ENCODE measurements at regions not wholly inside any gene's neighbourhood (a gene's known extent, or its start where the extent isn't known, plus 50 kb on each side); places are given as distances from the start of the nearest gene placed in this dataset.

- TF ChIP-seq CTCF (IDR thresholded peaks at IDR 0.05; ENCODE audit: insufficient read depth, low read length) (no peak), REST (IDR thresholded peaks at IDR 0.05; ENCODE audit: insufficient replicate concordance, low read depth) (no peak), POLR2AphosphoS5 (IDR thresholded peaks at IDR 0.05; ENCODE audit: low read depth) (no peak)
Observed at GRCh38 chr19:21621671-21622070, 116.3 kb downstream of the ZNF429 start.

Measured in HL-60 (cell line).